ENCODE measurements at regions not wholly inside any gene's neighbourhood (a gene's known extent, or its start where the extent isn't known, plus 50 kb on each side); places are given as distances from the start of the nearest gene placed in this dataset.
A peak's percentile ranks its signal among the peaks of the same experiment; 100 is the strongest.

DNA sequence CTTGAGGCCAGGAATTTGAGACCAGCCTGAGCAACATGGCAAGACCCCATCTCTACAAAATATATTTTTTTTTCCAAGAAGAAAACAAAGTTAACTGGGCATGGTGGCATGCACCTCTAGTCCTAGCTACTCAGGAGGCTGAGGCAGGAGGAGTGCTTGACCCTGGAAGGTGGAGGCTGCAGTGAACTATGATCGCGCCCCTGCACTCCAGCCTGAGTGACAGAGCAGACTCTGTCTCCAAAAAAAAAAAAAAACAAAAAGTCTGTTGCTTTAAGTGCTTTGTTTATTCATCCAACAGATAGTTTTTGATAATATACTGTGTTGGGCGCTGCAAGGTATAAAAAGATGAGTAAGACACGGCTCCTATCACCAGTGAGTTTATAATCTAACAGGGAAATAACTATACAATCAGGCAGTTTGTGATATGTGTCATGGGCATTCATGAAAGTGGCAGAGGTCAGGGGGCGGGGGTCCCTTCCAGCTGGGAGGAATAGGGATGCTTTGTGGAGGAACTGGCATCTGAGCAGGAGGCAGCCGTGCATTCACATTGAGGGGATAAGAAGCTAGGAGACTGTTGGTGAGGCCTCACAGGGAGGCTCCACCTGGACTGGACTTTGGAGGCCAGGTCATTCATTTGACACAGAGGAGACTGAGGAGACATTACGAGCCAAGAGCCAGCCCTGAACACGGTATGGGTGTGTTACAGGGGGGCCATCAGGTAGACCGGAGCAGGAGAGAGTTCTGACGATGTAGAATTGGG, 67.3 kb upstream of the ERRFI1 start:
- DNase-seq (ENCODE audit: low read depth, low spot score) (no peak), ATAC-seq (no peak)
- in situ Hi-C loops (cut with HindIII; ENCODE audit: low pct_unique_long_range_greater_than_20kb, low sequenced_read_pairs) (loop anchor here (25.0 kb wide), 1 partner anchor 219 kb away; the partner anchor contains the start of gene SLC45A1), intact Hi-C loops (cut with micrococcal nuclease; ENCODE audit: unreplicated experiment) (loop anchor here (10.0 kb wide), 1 partner anchor 221 kb away; the partner anchor contains the start of gene SLC45A1)
- TF ChIP-seq, protein P1, sequence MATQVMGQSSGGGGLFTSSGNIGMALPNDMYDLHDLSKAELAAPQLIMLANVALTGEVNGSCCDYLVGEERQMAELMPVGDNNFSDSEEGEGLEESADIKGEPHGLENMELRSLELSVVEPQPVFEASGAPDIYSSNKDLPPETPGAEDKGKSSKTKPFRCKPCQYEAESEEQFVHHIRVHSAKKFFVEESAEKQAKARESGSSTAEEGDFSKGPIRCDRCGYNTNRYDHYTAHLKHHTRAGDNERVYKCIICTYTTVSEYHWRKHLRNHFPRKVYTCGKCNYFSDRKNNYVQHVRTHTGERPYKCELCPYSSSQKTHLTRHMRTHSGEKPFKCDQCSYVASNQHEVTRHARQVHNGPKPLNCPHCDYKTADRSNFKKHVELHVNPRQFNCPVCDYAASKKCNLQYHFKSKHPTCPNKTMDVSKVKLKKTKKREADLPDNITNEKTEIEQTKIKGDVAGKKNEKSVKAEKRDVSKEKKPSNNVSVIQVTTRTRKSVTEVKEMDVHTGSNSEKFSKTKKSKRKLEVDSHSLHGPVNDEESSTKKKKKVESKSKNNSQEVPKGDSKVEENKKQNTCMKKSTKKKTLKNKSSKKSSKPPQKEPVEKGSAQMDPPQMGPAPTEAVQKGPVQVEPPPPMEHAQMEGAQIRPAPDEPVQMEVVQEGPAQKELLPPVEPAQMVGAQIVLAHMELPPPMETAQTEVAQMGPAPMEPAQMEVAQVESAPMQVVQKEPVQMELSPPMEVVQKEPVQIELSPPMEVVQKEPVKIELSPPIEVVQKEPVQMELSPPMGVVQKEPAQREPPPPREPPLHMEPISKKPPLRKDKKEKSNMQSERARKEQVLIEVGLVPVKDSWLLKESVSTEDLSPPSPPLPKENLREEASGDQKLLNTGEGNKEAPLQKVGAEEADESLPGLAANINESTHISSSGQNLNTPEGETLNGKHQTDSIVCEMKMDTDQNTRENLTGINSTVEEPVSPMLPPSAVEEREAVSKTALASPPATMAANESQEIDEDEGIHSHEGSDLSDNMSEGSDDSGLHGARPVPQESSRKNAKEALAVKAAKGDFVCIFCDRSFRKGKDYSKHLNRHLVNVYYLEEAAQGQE (IDR thresholded peaks at IDR 0.05; ENCODE audit: insufficient read depth in 1 of 2, low read depth in 2 of 2, low read length in 1 of 2), result no peak
- no peak for TF ChIP-seq POLR2AphosphoS5 (IDR thresholded peaks at IDR 0.05; ENCODE audit: low read depth, low read length)
- TF ChIP-seq, protein P2, sequence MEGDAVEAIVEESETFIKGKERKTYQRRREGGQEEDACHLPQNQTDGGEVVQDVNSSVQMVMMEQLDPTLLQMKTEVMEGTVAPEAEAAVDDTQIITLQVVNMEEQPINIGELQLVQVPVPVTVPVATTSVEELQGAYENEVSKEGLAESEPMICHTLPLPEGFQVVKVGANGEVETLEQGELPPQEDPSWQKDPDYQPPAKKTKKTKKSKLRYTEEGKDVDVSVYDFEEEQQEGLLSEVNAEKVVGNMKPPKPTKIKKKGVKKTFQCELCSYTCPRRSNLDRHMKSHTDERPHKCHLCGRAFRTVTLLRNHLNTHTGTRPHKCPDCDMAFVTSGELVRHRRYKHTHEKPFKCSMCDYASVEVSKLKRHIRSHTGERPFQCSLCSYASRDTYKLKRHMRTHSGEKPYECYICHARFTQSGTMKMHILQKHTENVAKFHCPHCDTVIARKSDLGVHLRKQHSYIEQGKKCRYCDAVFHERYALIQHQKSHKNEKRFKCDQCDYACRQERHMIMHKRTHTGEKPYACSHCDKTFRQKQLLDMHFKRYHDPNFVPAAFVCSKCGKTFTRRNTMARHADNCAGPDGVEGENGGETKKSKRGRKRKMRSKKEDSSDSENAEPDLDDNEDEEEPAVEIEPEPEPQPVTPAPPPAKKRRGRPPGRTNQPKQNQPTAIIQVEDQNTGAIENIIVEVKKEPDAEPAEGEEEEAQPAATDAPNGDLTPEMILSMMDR (IDR thresholded peaks at IDR 0.05), result no peak
- TF ChIP-seq SIN3A (IDR thresholded peaks at IDR 0.05; ENCODE audit: borderline replicate concordance, insufficient read depth, low read depth, low read length), result no peak
- TF ChIP-seq TCF7L2 (IDR thresholded peaks at IDR 0.05; ENCODE audit: low read depth, low read length), result no peak
- H3K27ac ChIP-seq (ENCODE audit: low read length), result peak overlapping the region; percentile 100
- H3K27me3 ChIP-seq (ENCODE audit: control insufficient read depth, insufficient read depth, low read length), result no peaks in the 10 kb centered on the region
- H3K36me3 ChIP-seq (ENCODE audit: control insufficient read depth, insufficient read depth, low read length), result no peaks in the 10 kb centered on the region
- no TSS peak for BruUV-seq (replicated peaks)
- ChIA-PET CTCF (interaction anchor here (0.8 kb wide), 1 partner anchor 60 kb away, joined by 5 read pairs; no protein-coding TSS in a partner anchor), POLR2A (interaction anchor here (0.5 kb wide), 1 partner anchor 66 kb away, joined by 3 read pairs; no protein-coding TSS in a partner anchor)
- H3K9me3 ChIP-seq (ENCODE audit: control insufficient read depth, insufficient read depth, low read depth, low read length), result no peaks in the 10 kb centered on the region
- H3K4me3 ChIP-seq (ENCODE audit: low read depth in 2 of 2, low read length in 2 of 2), result no peak overlapping the region
- peaks cover 73% of the 10 kb centered on the region for H3K4me1 ChIP-seq (ENCODE audit: control insufficient read depth, insufficient read depth, low read length)

DNA sequence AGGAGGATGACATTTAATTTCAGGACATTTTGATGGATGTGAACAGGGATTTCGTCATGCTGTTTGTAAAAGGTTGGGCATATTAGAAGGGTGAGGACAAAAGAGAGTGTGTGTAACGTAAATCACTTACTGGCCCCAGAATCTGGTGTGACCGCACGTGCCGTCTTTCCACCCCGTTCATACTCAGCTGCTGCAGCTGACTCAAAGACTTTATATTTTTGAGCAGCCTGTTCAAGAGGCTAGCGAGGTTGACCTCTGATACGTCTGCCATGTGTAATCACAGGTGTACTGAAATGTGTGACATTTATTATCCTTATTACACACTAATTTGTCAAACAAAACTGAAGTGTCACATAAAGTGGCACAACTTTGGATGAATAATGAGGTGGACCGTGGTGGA, 66.5 kb upstream of the ERRFI1 start:
- ChIA-PET CTCF (interaction anchor here (0.7 kb wide), 1 partner anchor 17 kb away, joined by 5 read pairs; no protein-coding TSS in a partner anchor), POLR2A (no interaction called here)
- no peak for TF ChIP-seq SIN3A (IDR thresholded peaks at IDR 0.05; ENCODE audit: borderline replicate concordance, insufficient read depth, low read depth, low read length)
- TF ChIP-seq, protein P2 (IDR thresholded peaks at IDR 0.05), result no peak
- no peak for TF ChIP-seq POLR2AphosphoS5 (IDR thresholded peaks at IDR 0.05; ENCODE audit: low read depth, low read length)
- TF ChIP-seq, protein P1 (IDR thresholded peaks at IDR 0.05; ENCODE audit: insufficient read depth in 1 of 2, low read depth in 2 of 2, low read length in 1 of 2), result no peak
- no peak for TF ChIP-seq TCF7L2 (IDR thresholded peaks at IDR 0.05; ENCODE audit: low read depth, low read length)
- ATAC-seq, result no peak
- in situ Hi-C loops (cut with HindIII; ENCODE audit: low pct_unique_long_range_greater_than_20kb, low sequenced_read_pairs), result loop anchor here (25.0 kb wide), 1 partner anchor 220 kb away; the partner anchor contains the start of gene SLC45A1
- no peaks in the 10 kb centered on the region for H3K9me3 ChIP-seq (ENCODE audit: control insufficient read depth, insufficient read depth, low read depth, low read length)
- no peak for DNase-seq (ENCODE audit: low read depth, low spot score)
- H3K27ac ChIP-seq (ENCODE audit: low read length), result peak overlapping the region; percentile 100
- no TSS peak for BruUV-seq (replicated peaks)
- no peaks in the 10 kb centered on the region for H3K27me3 ChIP-seq (ENCODE audit: control insufficient read depth, insufficient read depth, low read length)
- intact Hi-C loops (cut with micrococcal nuclease; ENCODE audit: unreplicated experiment), result loop anchor here (10.0 kb wide), 1 partner anchor 222 kb away; the partner anchor contains the start of gene SLC45A1
- peaks cover 68% of the 10 kb centered on the region for H3K4me1 ChIP-seq (ENCODE audit: control insufficient read depth, insufficient read depth, low read length)
- H3K4me3 ChIP-seq (ENCODE audit: low read depth in 2 of 2, low read length in 2 of 2), result no peak overlapping the region
- H3K36me3 ChIP-seq (ENCODE audit: control insufficient read depth, insufficient read depth, low read length), result no peaks in the 10 kb centered on the region
